HL-60/S4 (cell line): ENCODE measurements at regions not wholly inside any gene's neighbourhood (a gene's known extent, or its start where the extent isn't known, plus 50 kb on each side); places are given as distances from the start of the nearest gene placed in this dataset.
"Not testable (repeated sequence)": the region's sequence is repeated elsewhere in the genome, so short reads cannot be mapped to it uniquely, and the experiment has no call there.

Source experiments
- in situ Hi-C: fragments of 300-500 bp; cut with MboI; formaldehyde crosslinking; loops from 2 replicates; pipeline ENCODE4 v1.14.3; 2022; ENCODE audit warnings: low sequenced_read_pairs

DNA sequence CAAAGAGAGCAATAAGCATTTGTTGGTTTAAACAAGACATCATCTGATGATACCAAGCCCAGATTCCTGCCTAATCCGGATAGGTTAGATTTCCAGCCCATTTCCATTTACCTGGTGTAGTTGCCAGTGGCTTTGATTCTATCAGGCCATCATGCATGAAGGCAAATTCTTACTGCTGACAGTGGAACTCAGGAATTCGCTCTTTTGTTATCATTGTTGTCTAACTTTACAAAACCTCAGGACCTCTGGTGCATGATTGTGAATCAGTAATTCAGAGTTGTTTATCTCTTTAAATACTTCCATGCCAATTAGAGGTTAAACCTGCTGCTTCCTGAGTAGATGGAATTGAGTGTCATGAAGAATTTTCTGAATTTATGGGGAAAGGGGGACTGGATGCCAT, 76.5 kb downstream of the C9orf152 start:
- in situ Hi-C loops: no loop called here

DNA sequence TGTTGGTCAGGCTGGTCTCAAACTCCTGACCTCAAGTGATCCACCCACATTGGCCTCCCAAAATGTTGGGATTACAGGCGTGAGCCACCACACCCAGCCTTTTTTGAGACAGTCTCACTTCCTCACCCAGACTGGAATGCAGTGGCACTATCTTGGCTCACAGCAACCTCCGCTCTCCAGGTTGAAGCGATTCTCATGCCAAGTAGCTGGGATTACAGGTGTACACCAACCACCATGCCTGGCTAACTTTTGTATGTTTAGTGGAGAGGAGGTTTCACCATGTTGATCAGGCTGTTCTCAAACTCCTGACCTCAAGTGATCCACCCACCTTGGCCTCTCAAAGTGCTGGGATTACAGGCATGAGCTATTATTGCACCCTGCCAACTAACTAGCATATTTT, 75.4 kb downstream of the C9orf152 start:
- in situ Hi-C loops: not testable (repeated sequence)

DNA sequence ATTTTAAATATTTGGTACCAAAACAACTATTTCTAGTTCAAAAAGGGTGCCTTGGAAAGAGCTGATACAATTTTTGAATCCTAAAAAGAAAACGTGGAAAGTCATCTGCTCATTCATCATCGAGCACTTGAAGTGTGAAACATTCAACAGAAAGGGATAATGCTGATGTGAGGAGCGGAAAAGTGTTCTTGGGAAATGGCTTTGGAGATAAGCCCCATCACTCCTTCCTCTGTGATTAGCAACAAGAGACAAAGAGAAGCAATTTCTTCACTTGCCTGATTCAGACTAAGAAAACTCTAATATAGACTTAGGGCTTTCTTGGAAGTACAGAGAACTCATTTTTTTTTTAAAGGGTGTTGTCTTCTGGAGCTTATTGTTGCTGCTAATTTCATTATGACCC, 74.9 kb downstream of the C9orf152 start:
- in situ Hi-C loops: no loop called here

DNA sequence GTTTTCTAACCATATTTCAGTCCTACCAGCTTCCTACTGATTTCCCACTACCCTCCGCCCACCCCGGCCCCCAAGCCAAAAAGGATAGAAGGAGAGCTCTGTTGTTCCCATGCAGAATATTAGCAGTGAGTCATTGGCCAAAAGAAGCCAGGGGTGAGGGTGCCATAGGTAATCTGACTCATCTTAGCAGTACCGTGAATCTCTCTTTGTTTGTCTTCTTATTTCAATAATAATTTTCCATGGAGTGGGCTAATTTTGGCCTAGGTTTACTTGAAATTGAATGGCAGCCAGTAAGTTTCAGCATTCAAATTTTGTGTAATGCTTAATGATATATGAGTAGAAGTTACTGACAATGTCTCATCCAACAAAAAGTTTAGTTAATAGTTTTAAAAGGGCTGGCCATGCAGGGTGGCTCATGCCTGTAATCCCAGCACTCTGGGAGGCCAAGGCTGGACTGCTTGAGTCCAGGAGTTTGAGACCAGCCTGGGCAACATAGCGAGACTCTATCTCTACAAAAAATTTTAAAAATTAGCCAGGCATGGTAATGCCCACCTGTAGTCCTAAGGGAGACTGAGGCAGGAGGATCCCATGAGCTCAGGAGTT, 74.2 kb downstream of the C9orf152 start:
- in situ Hi-C loops: no loop called here

DNA sequence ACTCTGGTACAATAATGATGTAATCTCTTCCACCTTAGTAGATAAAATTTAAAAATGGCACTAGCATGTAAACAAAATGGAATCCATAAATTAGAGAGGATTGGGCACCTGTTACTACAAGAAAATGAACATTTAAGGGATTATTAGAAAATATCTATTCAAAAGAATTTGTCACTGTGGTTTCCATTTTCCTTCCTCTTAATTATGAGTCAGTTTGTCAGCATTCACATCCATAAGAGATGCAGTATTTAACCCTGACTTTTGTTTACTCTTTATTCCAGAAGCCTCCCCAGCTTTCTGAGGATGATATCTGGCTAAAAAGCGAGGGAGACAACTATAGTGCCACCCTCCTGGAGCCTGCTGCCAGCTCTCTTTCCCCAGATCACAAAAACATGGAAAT, 72.1 kb downstream of the C9orf152 start:
- in situ Hi-C loops: no loop called here

DNA sequence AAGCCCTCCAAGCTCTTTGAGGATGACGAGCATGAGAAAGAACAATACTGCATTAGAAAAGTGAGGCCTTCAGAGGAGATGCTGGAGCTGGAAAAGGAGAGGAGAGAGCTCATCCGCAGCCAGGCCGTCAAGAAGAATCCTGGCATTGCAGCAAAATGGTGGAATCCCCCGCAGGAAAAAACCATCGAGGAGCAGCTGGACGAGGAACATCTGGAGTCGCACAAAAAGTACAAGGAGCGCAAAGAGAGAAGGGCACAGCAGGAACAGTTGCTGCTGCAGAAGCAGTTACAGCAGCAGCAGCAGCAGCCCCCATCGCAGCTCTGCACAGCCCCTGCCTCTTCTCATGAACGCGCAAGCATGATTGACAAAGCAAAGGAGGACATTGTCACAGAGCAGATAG, 71.2 kb downstream of the C9orf152 start:
- in situ Hi-C loops: no loop called here

DNA sequence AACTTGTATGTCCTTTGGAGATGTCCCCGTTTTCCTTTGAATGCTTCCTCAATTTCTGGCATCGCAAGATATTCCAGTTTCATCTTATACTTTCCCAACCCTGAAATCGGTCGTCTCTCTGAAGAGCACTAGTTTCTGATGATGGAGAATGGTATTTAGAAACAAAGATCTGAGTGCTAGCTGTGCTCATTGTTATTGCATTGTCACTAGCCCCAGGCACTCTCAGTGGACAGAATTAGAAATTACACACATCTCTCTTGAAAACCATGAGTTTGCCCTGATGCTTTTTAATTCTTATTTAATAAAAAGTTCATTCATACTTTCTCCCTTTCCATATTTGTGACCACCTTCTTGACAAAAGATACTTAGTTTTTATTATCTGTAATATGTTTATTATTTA, 67.7 kb downstream of the C9orf152 start:
- in situ Hi-C loops: no loop called here

DNA sequence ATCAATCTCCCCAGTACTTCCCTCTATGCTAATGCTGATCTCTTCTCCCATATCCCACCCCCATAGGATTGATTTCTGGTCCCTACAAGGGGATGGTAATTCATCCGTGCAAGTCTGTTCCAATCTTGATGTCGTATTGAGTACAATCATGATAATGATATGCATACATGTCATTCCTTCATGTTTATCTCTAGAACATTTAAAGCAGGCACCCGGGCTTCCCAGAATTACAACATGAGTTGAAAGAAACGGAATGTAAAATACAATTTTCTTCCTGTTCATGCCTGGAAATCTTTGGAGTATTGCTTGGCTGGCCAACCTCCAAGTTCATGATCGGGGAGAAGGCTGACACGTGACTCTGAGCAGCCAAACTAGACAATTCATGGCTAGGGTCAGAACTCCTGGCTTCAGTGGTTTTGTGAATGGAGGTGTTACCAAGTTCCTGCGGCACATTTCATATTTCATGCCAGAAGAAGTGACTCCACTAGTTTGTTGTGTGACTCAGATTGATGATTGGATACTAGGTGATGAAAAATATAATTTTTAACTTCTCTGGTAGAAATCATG, 66.6 kb downstream of the C9orf152 start:
- in situ Hi-C loops: no loop called here

DNA sequence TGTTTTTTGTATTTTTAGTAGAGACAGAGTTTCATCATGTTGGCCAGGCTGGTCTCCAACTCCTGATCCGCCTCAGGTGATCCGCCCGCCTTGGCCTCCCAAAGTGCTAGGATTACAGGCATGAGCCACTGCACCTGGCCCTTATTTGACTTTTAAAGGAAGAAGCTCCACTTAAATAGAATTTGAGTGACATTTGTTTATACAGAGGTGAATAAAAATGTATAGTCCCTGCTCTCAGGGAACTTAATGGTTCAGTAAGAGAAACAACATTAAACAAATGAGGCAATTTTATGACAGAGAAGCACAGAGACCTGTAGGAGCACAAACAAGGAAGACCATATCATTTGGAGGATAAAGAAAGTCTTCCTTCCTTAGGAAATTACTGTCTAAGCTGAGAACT, 65.7 kb downstream of the C9orf152 start:
- in situ Hi-C loops: no loop called here

DNA sequence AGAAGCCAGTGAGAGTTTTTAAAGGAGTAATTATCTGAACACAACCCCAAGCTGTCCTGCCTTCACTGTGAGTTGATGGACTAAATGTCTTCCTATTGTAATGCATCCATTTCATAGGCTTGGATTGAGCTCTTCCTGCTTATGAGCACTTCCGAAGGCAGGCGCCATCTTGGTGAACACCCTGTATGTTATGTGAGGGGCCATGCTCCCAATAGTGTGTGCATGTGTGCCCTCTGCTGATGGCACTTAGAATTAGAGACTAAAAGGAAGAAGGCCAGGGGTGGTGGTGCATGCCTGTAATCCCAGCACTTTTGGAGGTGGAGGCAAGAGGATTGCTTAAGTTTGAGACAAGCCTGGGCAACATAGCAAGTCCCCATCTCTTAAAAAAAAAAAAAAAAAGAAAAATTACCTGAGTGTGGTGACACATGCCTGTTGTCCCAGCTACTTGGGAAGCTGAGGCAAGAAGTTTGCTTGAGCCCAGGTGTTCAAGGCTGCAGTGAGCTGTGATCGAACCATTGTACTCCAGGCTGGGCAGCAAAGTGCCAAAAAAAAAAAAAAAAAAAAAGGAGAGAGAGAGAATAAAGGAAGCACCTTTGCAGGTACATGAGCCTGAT, 65.0 kb downstream of the C9orf152 start:
- in situ Hi-C loops: no loop called here

DNA sequence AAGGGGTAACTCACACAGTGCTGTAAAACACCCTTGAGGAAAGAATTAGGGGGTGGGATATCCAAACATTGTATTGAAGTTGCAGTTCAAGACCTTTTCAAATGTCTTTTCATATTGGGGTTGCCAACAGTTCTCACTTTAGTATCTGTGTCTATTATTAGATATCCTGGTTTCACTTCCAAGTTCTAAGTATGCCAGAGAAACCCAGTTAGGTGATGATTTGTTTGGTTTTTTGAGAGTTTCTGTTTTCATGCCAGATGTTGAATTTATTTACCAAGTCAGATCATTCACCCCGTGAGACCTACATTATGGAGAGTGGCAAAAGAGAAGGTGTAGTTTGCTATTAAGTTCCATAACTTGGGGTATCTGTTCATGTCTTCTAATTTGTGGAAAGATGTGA, 64.5 kb downstream of the C9orf152 start:
- in situ Hi-C loops: no loop called here

DNA sequence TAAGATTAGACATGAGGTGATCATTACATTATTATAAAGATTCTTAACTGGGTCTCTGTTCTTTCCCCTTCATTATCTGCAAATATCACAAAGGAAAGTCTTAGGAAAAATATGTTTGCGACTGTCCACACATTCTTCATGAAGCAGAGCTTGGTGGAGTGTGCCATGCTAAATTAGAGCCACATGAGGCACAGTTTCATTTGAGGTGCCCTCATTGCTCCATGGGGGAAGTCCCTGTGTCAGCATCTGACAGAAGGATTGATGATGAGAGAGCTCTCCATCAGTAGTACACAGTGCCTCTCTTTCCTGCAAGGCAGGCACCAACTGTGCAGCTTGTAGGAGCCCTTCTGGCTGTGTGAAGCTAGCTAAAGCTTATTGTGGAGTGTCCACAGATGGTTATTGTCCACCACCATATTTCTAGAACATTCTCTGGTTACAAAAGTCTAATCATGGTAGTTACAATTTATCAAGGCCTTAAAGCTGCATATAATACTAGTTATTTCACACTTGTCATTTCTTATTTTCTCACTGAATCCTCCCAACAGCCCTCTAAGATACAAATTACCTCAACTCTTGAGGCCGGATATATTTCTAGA, 63.9 kb downstream of the C9orf152 start:
- in situ Hi-C loops: no loop called here

DNA sequence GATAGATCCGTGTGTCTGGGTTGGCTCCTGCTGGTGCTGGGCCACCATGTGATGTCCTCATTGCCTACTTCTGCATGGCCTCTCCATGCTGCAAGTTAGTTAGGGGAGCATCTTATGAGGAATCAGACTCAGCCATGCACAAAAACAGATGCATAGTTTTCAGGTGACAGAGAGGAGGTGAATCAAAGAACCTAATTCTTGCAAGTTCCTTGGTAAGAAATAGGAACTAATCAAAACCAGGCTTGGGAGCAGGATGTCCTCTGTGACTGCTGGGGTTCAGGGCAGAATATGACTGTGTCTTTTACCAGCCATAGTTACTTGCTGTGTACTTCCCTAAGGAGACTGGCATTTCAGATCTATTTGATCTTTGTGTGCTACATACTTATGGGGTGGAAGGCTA, 61.6 kb downstream of the C9orf152 start:
- in situ Hi-C loops: loop anchor here (5.0 kb wide), 1 partner anchor 244 kb away; no protein-coding TSS in a partner anchor

DNA sequence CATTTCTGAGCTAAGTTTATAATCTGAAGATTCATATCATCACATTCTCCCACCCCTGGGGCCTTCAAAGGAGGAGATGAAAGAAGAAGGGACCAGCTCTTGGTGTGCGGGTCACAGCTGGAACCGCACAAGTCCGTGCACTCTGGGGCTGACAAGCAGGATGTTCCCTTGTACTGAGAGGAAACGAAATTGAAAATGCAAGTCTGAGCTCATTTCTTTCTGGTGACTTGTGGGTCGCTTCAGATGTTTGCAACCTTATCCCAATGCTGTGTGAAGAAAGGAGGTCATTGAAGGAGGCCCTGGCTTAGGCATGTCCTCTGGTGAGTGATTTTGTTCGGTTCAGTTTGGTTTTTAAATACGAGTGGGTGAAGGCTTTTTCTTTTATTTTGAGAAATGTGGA, 59.6 kb downstream of the C9orf152 start:
- in situ Hi-C loops: loop anchor here (5.0 kb wide), 1 partner anchor 246 kb away; no protein-coding TSS in a partner anchor

DNA sequence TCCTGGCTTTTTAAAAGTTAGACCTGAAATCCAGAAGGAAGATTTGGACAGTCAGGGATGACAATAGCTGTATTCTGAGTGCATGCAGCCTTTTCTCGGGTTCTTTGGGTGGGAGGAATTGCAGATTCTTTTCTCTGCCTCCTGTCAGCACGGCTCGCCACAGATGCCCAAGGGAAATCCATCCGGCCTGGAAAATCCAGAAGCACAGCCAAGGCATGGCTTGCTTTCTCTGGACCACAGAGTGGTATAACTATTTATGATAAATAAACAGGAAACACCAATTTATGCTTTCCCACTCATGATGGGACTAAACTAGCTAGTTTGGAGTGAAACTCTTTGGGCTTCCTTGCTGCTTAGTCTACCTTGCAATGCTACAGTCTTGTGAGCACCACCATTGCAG, 59.1 kb downstream of the C9orf152 start:
- in situ Hi-C loops: loop anchor here (5.0 kb wide), 1 partner anchor 247 kb away; no protein-coding TSS in a partner anchor
